ENCODE measurements at regions not wholly inside any gene's neighbourhood (a gene's known extent, or its start where the extent isn't known, plus 50 kb on each side); places are given as distances from the start of the nearest gene placed in this dataset.

DNA sequence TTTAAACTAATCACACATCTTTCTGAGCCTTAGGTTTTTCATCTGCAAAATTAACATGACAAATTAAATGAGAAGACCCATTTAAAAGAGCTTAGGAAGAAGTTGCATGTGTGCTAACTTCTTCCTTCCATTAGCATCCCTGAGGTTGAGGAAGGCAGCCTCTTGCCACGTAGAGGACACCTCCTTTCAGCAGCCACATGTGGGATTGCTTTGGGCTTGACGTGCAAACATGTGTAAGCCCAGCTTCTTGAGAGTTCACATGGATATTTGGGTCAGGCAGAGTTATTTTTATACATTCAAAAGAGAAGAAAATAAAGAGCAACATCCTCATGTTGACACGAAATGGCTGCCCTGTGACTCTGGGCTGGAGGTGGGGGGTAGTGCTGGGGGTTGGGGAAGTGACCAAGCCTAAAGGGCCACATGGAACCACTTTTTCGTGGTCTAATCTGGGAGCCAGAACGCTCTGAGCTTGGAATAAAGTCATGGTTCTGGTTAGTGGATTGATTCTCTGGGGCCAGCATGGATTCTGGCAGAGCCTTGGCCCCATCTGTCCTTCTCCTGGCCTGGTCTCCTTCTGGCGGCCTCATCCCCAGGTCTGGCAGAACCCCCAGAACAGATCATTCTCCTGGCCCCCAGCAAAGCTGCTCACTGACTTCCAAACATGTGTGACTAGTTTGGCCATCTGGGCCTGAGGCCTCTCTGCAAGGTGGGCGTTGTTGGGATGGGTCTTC lies 137.1 kb upstream of the USP24 start:
- Mint-ChIP-seq H3K27ac (ENCODE audit: unreplicated experiment) (no peak overlapping the region), H3K4me1 (ENCODE audit: unreplicated experiment) (no peaks in the 10 kb centered on the region), H3K36me3 (ENCODE audit: low read depth, unreplicated experiment) (no peaks in the 10 kb centered on the region), H3K9me3 (ENCODE audit: unreplicated experiment) (no peaks in the 10 kb centered on the region), H3K27me3 (ENCODE audit: unreplicated experiment) (peaks cover 7% of the 10 kb centered on the region), H3K4me3 (ENCODE audit: unreplicated experiment) (no peak overlapping the region)
- TF ChIP-seq, protein P1, sequence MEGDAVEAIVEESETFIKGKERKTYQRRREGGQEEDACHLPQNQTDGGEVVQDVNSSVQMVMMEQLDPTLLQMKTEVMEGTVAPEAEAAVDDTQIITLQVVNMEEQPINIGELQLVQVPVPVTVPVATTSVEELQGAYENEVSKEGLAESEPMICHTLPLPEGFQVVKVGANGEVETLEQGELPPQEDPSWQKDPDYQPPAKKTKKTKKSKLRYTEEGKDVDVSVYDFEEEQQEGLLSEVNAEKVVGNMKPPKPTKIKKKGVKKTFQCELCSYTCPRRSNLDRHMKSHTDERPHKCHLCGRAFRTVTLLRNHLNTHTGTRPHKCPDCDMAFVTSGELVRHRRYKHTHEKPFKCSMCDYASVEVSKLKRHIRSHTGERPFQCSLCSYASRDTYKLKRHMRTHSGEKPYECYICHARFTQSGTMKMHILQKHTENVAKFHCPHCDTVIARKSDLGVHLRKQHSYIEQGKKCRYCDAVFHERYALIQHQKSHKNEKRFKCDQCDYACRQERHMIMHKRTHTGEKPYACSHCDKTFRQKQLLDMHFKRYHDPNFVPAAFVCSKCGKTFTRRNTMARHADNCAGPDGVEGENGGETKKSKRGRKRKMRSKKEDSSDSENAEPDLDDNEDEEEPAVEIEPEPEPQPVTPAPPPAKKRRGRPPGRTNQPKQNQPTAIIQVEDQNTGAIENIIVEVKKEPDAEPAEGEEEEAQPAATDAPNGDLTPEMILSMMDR (IDR thresholded peaks at IDR 0.05; ENCODE audit: unreplicated experiment) = no peak
- no peak for DNase-seq (ENCODE audit: low spot score)

- TF ChIP-seq, protein P1 (IDR thresholded peaks at IDR 0.05; ENCODE audit: unreplicated experiment) = no peak
- Mint-ChIP-seq H3K4me1 (ENCODE audit: unreplicated experiment) (no peaks in the 10 kb centered on the region), H3K27ac (ENCODE audit: unreplicated experiment) (no peak overlapping the region), H3K9me3 (ENCODE audit: unreplicated experiment) (no peaks in the 10 kb centered on the region), H3K4me3 (ENCODE audit: unreplicated experiment) (no peak overlapping the region), H3K36me3 (ENCODE audit: low read depth, unreplicated experiment) (no peaks in the 10 kb centered on the region), H3K27me3 (ENCODE audit: unreplicated experiment) (peaks cover 7% of the 10 kb centered on the region)
- no peak for DNase-seq (ENCODE audit: low spot score)
Measured at GRCh38 chr1:55348356-55348755, 133.2 kb upstream of the USP24 start.

GRCh38 chr1:55347866-55348265 lies 132.7 kb upstream of the USP24 start:
- DNase-seq (ENCODE audit: low spot score) = no peak
- H3K9me3 Mint-ChIP-seq (ENCODE audit: unreplicated experiment) = no peaks in the 10 kb centered on the region
- peaks cover 7% of the 10 kb centered on the region for H3K27me3 Mint-ChIP-seq (ENCODE audit: unreplicated experiment)
- TF ChIP-seq, protein P1 (IDR thresholded peaks at IDR 0.05; ENCODE audit: unreplicated experiment) = no peak
- no peaks in the 10 kb centered on the region for H3K4me1 Mint-ChIP-seq (ENCODE audit: unreplicated experiment)
- no peak overlapping the region for H3K27ac Mint-ChIP-seq (ENCODE audit: unreplicated experiment)
- H3K36me3 Mint-ChIP-seq (ENCODE audit: low read depth, unreplicated experiment) = no peaks in the 10 kb centered on the region
- H3K4me3 Mint-ChIP-seq (ENCODE audit: unreplicated experiment) = no peak overlapping the region

DNA sequence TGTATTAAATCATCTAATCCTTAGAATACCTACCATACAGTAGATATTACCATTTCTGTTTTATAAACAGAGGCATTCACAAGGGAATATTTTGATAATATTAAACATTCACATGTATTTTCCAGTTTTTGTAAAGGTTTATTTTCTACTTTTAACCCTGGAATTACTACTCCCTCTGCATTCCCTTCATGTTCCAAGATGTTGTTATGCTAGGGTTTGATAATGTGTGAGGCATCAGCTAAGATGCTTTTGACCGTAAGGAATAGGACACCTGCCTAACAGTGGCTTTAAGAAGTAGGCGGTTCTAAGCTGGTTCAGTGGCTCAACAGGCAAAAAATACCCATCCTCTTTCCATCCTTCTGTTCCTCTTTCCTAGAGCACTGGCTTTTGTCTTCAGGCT lies 131.9 kb upstream of the USP24 start:
- Mint-ChIP-seq H3K4me3 (ENCODE audit: unreplicated experiment) (no peak overlapping the region), H3K27ac (ENCODE audit: unreplicated experiment) (no peak overlapping the region)

GRCh38 chr1:55346586-55346985 lies 131.4 kb upstream of the USP24 start:
- H3K27ac Mint-ChIP-seq (ENCODE audit: unreplicated experiment) = no peak overlapping the region
- H3K36me3 Mint-ChIP-seq (ENCODE audit: low read depth, unreplicated experiment) = no peaks in the 10 kb centered on the region
- DNase-seq (ENCODE audit: low spot score) = no peak
- H3K4me3 Mint-ChIP-seq (ENCODE audit: unreplicated experiment) = no peak overlapping the region
- TF ChIP-seq, protein P1 (IDR thresholded peaks at IDR 0.05; ENCODE audit: unreplicated experiment) = no peak
- H3K9me3 Mint-ChIP-seq (ENCODE audit: unreplicated experiment) = no peaks in the 10 kb centered on the region
- H3K27me3 Mint-ChIP-seq (ENCODE audit: unreplicated experiment) = peaks cover 7% of the 10 kb centered on the region
- no peaks in the 10 kb centered on the region for H3K4me1 Mint-ChIP-seq (ENCODE audit: unreplicated experiment)

More for the DNA sequence above, 131.9 kb upstream of the USP24 start:
- no peaks in the 10 kb centered on the region for H3K4me1 Mint-ChIP-seq (ENCODE audit: unreplicated experiment)
- TF ChIP-seq, protein P1 (IDR thresholded peaks at IDR 0.05; ENCODE audit: unreplicated experiment) = no peak
- H3K9me3 Mint-ChIP-seq (ENCODE audit: unreplicated experiment) = no peaks in the 10 kb centered on the region
- DNase-seq (ENCODE audit: low spot score) = no peak
- H3K27me3 Mint-ChIP-seq (ENCODE audit: unreplicated experiment) = peaks cover 7% of the 10 kb centered on the region
- no peaks in the 10 kb centered on the region for H3K36me3 Mint-ChIP-seq (ENCODE audit: low read depth, unreplicated experiment)

Measured in endothelial cell (in vitro differentiated cells).